PC-9 (cell line): ENCODE measurements at regions not wholly inside any gene's neighbourhood (a gene's known extent, or its start where the extent isn't known, plus 50 kb on each side); places are given as distances from the start of the nearest gene placed in this dataset.

Experiments
- BruUV-seq: library from RNA; stranded (reverse); fragments of 400-500 nt; replicated peaks from 2 replicates; lab custom pipeline; 2021; lab: Mats Ljungman, UMichigan
- CTCF ChIA-PET: fragments of 300-600 bp; sonication (Branson Sonifier 250); formaldehyde crosslinking; loops from one replicate; lab custom pipeline; 2022; ENCODE audit warnings: antibody characterized with exemption; lab: Charles Lee
- POLR2A ChIA-PET: fragments of 300-600 bp; sonication (Branson Sonifier 250); formaldehyde crosslinking; loops from one replicate; lab custom pipeline; 2022; ENCODE audit warnings: antibody characterized with exemption; ENCODE audit not compliant: unreplicated experiment; lab: Charles Lee
- DNase-seq, 2 experiments: peaks; one replicate each; pipeline versions ENCODE4 v3.0.0 to v3.0.0-alpha.2; 2015 to 2022; ENCODE audit warnings: mixed read lengths in 1 of 2
- H2AFZ ChIP-seq: fragments of 200-600 bp; sonication (generic); 2 replicates; pipeline ENCODE4 v1.8.1; 2017; ENCODE audit warnings: antibody characterized with exemption
- H3F3A ChIP-seq: fragments of 200-600 bp; sonication (generic); 2 replicates; pipeline ENCODE4 v1.8.1; 2017; ENCODE audit warnings: antibody characterized with exemption, mild to moderate bottlenecking, low read depth; ENCODE audit not compliant: insufficient read depth
- H3K27ac ChIP-seq: fragments of 200-600 bp; sonication (generic); 2 replicates; pipeline ENCODE4 v1.6.1; 2016; ENCODE audit warnings: mixed run types
- H3K27me3 ChIP-seq: fragments of 200-600 bp; sonication (generic); 2 replicates; pipeline ENCODE4 v1.6.1; 2016; ENCODE audit warnings: low read depth, mixed run types; ENCODE audit not compliant: insufficient read depth
- H3K36me3 ChIP-seq: fragments of 200-600 bp; sonication (generic); 2 replicates; pipeline ENCODE4 v1.6.1; 2016; ENCODE audit warnings: low read depth, mixed run types
- H3K4me1 ChIP-seq: fragments of 200-600 bp; sonication (generic); replicated peaks from 2 replicates; pipeline ENCODE4 v1.6.1; 2016; ENCODE audit warnings: mixed run types; ENCODE audit not compliant: insufficient read depth
- H3K4me2 ChIP-seq: fragments of 200-600 bp; sonication (generic); 2 replicates; pipeline ENCODE4 v1.6.1; 2017; ENCODE audit warnings: mixed run types
- H3K4me3 ChIP-seq: fragments of 200-600 bp; sonication (generic); 2 replicates; pipeline ENCODE4 v1.6.1; 2016; ENCODE audit warnings: mixed run types
- H3K79me2 ChIP-seq: fragments of 200-600 bp; sonication (generic); 2 replicates; pipeline ENCODE4 v1.6.1; 2017; ENCODE audit warnings: low read depth, mixed run types
- H3K9me2 ChIP-seq: fragments of 200-600 bp; sonication (generic); 2 replicates; pipeline ENCODE4 v1.8.1; 2017; ENCODE audit warnings: mild to moderate bottlenecking; ENCODE audit not compliant: insufficient read depth
- H3K9me3 ChIP-seq: fragments of 200-600 bp; sonication (generic); 2 replicates; pipeline ENCODE4 v1.8.1; 2016; ENCODE audit warnings: low read depth; ENCODE audit not compliant: insufficient read depth
- H4K20me1 ChIP-seq: fragments of 200-600 bp; sonication (generic); 2 replicates; pipeline ENCODE4 v1.8.1; 2017; ENCODE audit not compliant: insufficient read depth
- EZH2 ChIP-seq: fragments of 200-600 bp; sonication (generic); IDR thresholded peaks from 2 replicates; pipeline ENCODE4 v1.8.0; 2017; ENCODE audit warnings: antibody characterized with exemption, low read depth
- intact Hi-C: fragments of 100-400 bp; cut with micrococcal nuclease; formaldehyde crosslinking; loops from one replicate; pipeline ENCODE4 v1.10.0; 2022; ENCODE audit not compliant: unreplicated experiment
- TF ChIP-seq, protein P1 (sequence below): fragments of 200-600 bp; sonication (generic); conservative IDR thresholded peaks from 2 replicates; pipeline ENCODE4 v1.6.1; 2017; ENCODE audit warnings: mixed run types, antibody characterized with exemption, mild to moderate bottlenecking, moderate library complexity

DNA sequence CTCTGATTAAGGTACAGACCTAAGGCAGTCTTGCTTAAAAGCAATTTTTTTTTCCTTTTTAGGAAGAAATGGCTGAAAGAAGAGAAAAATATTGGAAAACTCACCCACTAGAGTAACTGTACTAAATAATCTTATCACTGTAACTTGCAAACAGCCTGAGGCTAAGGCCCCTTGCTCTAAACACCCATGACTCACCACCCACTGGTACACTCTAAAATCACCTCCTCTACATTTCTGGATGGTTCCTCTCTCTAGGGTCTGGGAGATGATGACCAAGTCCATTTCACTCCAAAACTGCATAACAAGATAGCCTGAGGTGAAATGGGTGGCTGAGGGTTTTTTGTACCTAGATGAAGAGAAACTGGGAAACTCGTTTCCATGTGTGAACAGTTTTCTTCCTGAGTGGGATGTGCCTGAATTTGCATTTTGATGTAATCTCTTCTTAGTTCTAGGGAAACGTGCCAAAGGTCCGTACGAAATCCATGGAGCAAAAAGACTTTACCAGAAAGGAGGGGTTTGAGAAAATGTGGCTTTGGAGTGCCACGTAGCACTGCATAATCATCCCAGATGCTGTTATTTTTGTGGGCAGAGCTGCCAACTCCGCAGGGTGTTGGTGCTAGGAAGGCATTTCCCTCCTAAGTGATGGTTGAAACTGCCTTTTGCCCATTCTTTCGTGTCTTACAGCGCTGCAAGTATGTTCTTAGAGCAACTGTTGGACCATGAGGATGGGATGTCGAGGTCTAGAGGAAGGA is 113.5 kb upstream of the C10orf90 start:
- H3K79me2 ChIP-seq = no peaks in the 10 kb centered on the region
- POLR2A ChIA-PET = no interaction called here
- H3K4me3 ChIP-seq = no peak overlapping the region
- H3K27ac ChIP-seq = no peak overlapping the region
- H3K4me2 ChIP-seq = no peak overlapping the region
- H3F3A ChIP-seq = no peaks in the 10 kb centered on the region
- no peaks in the 10 kb centered on the region for H3K9me3 ChIP-seq
- no peaks in the 10 kb centered on the region for H4K20me1 ChIP-seq
- intact Hi-C loops = no loop called here
- CTCF ChIA-PET = interaction anchor here (0.6 kb wide), 1 partner anchor 24 kb away, joined by 3 read pairs; no protein-coding TSS in a partner anchor
- H3K9me2 ChIP-seq = no peaks in the 10 kb centered on the region
- TF ChIP-seq EZH2 = no peak
- no TSS peak for BruUV-seq
- DNase-seq = no peak
- H3K27me3 ChIP-seq = no peaks in the 10 kb centered on the region
- peaks cover 12% of the 10 kb centered on the region; the same call in 1 of the 2 replicates for H3K4me1 ChIP-seq
- no peaks in the 10 kb centered on the region for H3K36me3 ChIP-seq
- no peak overlapping the region for H2AFZ ChIP-seq

DNA sequence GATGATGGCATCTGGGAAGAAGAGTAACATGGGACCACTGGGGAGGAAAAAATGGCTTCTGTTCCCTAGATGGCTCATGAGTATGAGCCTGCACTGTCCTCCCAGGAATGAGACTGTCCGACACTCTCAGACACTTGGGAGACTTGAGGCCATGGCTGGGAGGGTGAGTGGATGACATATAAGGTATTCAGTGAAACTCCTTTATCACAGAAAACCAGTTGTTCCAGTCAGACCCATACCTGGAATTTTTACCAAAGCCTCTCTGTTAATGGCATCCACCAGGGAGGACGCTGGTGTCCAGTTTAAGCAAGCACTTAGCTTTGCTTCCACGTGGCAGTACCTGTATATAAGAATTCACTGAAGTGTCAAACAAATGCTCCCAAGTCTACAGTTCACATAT is 116.7 kb upstream of the C10orf90 start:
- DNase-seq = peak in 1 of 2 experiments; percentile 4
- intact Hi-C loops = no loop called here
- no peaks in the 10 kb centered on the region for H3K9me3 ChIP-seq
- H3K4me2 ChIP-seq = no peak overlapping the region
- TF ChIP-seq, protein P1, sequence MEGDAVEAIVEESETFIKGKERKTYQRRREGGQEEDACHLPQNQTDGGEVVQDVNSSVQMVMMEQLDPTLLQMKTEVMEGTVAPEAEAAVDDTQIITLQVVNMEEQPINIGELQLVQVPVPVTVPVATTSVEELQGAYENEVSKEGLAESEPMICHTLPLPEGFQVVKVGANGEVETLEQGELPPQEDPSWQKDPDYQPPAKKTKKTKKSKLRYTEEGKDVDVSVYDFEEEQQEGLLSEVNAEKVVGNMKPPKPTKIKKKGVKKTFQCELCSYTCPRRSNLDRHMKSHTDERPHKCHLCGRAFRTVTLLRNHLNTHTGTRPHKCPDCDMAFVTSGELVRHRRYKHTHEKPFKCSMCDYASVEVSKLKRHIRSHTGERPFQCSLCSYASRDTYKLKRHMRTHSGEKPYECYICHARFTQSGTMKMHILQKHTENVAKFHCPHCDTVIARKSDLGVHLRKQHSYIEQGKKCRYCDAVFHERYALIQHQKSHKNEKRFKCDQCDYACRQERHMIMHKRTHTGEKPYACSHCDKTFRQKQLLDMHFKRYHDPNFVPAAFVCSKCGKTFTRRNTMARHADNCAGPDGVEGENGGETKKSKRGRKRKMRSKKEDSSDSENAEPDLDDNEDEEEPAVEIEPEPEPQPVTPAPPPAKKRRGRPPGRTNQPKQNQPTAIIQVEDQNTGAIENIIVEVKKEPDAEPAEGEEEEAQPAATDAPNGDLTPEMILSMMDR = no peak
- TF ChIP-seq EZH2 = no peak
- H3K4me3 ChIP-seq = no peak overlapping the region
- no peaks in the 10 kb centered on the region for H4K20me1 ChIP-seq
- H3K9me2 ChIP-seq = no peaks in the 10 kb centered on the region
- no peaks in the 10 kb centered on the region for H3K79me2 ChIP-seq
- ChIA-PET CTCF (no interaction called here), POLR2A (no interaction called here)
- H3K27me3 ChIP-seq = no peaks in the 10 kb centered on the region
- no peak overlapping the region for H2AFZ ChIP-seq
- H3F3A ChIP-seq = no peaks in the 10 kb centered on the region
- peaks cover 6% of the 10 kb centered on the region; the same call in 1 of the 2 replicates for H3K4me1 ChIP-seq
- BruUV-seq = no TSS peak
- H3K27ac ChIP-seq = no peak overlapping the region
- no peaks in the 10 kb centered on the region for H3K36me3 ChIP-seq

DNA sequence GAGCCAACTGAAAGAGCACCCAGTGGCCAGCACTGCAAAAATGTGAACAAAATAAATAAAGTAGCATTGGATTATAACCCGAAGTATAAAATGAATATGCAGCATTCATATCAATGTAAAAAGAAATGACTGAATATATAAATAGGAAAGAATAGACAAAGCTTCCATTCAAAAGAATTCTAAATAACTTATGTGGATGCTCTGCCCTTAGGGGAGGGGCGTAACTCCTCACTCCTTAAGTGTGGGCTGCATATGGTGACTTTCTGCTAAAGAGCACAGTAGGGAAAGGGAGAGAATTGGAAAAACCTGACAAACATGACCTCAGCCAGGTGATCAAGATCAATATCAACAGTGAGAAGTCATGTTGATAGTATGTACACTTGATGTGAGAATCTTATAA is 109.9 kb upstream of the DOCK1 start:
- Histone ChIP-seq H3K27me3 (no peaks in the 10 kb centered on the region), H3K4me1 (no peaks in the 10 kb centered on the region), H3K4me3 (no peak overlapping the region), H3K27ac (no peak overlapping the region), H3K36me3 (no peaks in the 10 kb centered on the region), H3K4me2 (no peak overlapping the region), H2AFZ (no peak overlapping the region), H3K9me3 (no peaks in the 10 kb centered on the region), H3K79me2 (no peaks in the 10 kb centered on the region), H3K9me2 (no peaks in the 10 kb centered on the region), H3F3A (no peaks in the 10 kb centered on the region), H4K20me1 (no peaks in the 10 kb centered on the region)
- intact Hi-C loops = no loop called here
- POLR2A ChIA-PET = no interaction called here
- DNase-seq = no peak
- CTCF ChIA-PET = no interaction called here
- no peak for TF ChIP-seq EZH2
- TF ChIP-seq, protein P1 = no peak
- no TSS peak for BruUV-seq
